GM19452 (cell line): ENCODE measurements at regions not wholly inside any gene's neighbourhood (a gene's known extent, or its start where the extent isn't known, plus 50 kb on each side); places are given as distances from the start of the nearest gene placed in this dataset.
A peak's percentile ranks its signal among the peaks of the same experiment; 100 is the strongest.
"Not testable (repeated sequence)": the region's sequence is repeated elsewhere in the genome, so short reads cannot be mapped to it uniquely, and the experiment has no call there.

ENCODE experiments used
- ATAC-seq: cut with Tn5 transposase; IDR thresholded peaks from one replicate; pipeline ENCODE4 v1.9.1; 2021; ENCODE audit not compliant: unreplicated experiment

GRCh38 chr2:18991177-18992168 is 366.9 kb downstream of the OSR1 start:
- ATAC-seq, result no peak

- no peak for ATAC-seq
Observed at GRCh38 chr2:18988631-18989232, 369.7 kb downstream of the OSR1 start.

GRCh38 chr2:18987592-18988073 is 370.8 kb downstream of the OSR1 start:
- no peak for ATAC-seq

- no peak for ATAC-seq
Observed at GRCh38 chr2:18987016-18987415, 371.4 kb downstream of the OSR1 start.

- ATAC-seq, result no peak
Observed at GRCh38 chr2:18986046-18986445, 372.4 kb downstream of the OSR1 start.

GRCh38 chr2:18980786-18981430 is 377.5 kb downstream of the OSR1 start:
- ATAC-seq, result no peak

DNA sequence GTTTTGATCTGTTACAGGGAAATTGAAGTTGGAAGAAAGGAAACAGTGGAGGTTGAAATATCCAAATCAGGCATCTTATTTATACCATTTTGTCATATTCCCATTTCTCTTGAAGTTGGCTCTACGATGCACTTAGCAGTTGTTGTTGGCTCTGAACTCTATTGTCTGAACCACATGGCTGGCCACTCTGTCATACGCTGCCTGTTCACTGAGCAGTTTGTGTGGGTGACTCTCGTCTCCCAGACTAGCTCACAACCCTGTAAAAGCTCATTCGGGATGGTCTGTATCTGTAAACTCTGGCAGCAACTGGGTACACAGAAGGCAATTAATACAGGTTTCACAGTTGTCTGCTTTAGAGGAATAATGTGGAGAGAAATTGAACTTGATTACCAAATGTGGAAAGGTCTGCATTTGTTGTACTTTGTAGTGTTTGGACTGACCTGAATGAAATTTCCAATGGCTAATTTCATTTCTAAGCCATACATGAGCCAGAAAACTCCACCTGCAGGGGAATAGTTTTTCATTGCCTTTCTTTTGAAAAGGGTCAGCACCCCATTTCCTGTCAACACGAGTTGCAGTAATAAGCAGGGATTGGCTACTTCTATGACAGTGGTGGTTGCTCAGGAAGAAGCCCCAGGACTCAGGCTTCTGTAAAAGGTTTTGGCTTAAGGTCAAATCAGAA is 378.2 kb downstream of the OSR1 start:
- ATAC-seq, result no peak

DNA sequence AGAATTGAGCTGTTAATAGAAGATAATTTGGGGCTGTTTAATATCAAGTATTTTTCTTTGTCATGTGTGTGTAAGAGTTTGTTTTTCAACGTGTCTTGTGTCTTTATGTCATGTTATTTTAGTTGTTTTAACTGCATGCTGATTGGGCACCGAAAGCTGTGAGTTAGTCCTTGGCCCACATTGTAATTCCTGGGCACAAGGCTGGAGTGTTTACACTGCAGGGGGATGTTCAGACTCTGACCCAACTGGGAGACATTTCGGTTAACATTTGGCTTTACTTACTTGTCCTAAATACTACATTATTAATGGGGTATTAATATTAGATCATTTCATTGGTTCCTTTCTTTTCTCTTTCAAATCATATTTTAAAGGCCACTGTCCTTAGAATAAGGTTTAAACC is 381.0 kb downstream of the OSR1 start:
- no peak for ATAC-seq

DNA sequence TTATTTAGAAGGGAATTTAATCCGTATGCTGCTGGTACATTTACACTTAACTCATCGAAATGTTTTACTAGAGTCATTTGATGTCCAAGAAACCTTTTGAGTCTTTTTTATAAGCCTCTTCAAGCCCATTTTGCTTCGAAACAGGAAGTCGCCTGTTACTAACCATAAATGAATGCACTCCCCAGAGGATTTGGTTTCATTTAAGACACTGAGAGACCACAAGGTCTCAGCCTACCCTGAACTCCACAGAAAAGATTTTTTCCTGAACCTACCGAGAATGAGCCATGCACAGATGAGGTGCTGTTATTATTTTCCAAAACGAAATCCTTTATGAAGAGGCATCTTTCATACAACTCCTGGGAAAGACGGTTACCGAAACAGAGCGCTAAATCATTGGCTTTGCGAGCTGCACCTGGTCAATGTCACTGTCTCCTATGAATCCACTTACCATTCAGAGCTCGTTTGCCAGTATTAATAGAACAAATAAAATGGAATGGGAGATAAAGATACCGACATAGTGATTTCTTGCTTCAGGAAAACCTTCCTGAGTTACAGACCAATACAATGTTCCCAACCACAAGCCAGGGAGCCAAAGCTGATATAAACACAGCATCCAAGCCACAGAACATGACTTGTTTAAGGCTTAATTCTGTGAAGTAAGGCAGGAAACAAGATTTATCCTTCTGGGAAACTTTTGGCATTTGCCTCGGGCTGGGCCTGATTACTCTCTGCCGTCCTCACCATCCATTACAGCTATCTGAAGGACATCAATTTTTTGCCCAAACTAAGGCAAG is 382.1 kb downstream of the OSR1 start:
- peak; percentile 96 for ATAC-seq

DNA sequence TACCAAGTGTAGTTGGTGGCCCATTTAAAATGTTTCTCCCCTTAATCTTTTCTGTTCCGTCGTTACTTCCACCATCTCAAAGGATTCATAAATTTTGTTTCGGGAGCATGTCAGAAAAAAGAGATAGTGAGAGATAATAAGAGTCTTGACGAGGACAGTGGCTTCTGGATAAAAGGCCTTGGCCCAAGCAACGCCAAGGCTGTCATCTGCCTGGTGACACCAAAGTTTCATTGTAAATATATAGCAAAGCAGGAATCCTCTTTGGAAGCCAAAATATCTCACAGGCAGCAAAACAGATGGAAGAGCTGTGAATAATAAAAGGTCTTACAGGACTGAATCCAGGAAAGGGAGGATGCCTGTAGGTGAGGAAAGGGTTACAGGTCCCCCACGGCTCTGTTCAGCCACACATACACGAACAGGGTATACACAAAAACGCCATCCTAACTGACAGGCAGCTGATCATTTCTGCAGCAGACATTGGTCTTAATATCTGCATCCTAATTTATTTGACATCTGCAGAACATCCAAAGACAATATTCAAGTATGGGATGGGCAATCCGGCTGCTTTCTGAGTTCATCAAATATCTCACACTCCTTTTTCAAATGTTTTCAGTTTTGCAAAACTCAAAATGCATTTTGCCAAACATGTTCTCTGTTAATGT is 382.8 kb downstream of the OSR1 start:
- no peak for ATAC-seq

- no peak for ATAC-seq
Observed at GRCh38 chr2:18971628-18972027, 382.3 kb upstream of the NT5C1B start.

GRCh38 chr2:18971069-18971378 is 381.7 kb upstream of the NT5C1B start:
- ATAC-seq, result no peak

GRCh38 chr2:18966131-18966530 is 376.8 kb upstream of the NT5C1B start:
- ATAC-seq, result no peak

DNA sequence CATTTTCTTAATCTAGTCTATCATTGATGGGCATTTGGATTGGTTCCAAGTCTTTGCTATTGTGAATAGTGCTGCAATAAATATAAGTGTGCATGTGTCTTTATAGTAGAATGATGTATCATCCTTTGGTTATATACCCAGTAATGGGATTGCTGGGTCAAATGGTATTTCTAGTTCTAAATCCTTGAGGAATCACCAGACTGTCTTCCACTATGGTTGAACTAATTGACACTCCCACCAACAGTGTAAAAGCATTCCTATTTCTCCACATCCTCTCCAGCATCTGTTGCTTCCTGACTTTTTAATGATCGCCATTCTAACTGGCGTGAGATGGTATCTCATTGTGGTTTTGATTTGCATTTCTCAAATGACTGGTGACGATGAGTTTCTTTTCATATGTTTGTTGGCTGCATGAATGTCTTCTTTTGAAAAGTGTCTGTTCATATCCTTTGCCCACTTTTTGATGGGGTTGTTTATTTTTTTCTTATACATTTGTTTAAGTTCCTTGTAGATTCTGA is 374.4 kb upstream of the NT5C1B start:
- not testable (repeated sequence) for ATAC-seq

GRCh38 chr2:18961991-18962421 is 372.6 kb upstream of the NT5C1B start:
- ATAC-seq, result no peak

DNA sequence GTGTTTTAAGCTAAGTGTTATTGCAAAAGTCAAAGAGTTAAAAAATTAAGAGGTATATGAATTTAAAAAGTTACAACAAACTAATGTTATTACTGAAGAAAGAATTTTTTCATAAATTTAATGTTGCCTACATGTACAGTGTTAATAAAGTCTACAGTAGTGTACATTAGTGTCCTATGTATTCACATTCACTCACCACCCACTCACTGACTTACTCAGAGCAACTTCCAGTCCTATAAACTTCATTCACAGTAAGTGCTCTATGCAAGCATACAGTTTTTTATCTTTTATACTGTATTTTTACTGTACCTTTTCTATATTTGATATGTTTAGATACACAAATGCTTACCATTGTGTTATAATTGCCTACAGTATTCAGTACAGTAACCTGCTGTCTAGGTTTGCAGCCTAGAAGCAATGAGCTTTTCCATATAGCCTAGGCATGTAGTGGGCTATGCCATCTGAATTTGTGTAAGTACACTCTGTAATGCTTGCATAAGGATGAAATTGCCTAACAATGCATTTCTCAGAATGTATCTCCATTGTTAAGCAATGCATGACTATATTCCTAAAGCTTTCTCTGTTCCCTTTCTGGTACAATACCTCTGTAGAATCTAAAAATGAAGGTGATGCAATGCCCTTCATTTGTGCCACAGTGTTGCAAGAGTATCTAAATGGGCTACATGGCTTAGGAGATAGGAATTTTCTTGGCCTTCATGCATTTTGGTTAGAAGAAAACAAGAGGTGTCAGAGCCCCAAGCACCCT is 370.8 kb upstream of the NT5C1B start:
- ATAC-seq, result no peak

- no peak for ATAC-seq
Observed at GRCh38 chr2:18959200-18959599, 369.8 kb upstream of the NT5C1B start.

GRCh38 chr2:18957909-18958308 is 368.5 kb upstream of the NT5C1B start:
- no peak for ATAC-seq

- no peak for ATAC-seq
Observed at GRCh38 chr2:18950361-18950851, 361.0 kb upstream of the NT5C1B start.
